Forelimb muscle (tissue), 1 donor: ENCODE measurements at regions not wholly inside any gene's neighbourhood (a gene's known extent, or its start where the extent isn't known, plus 50 kb on each side); places are given as distances from the start of the nearest gene placed in this dataset.

Experiments
- DNase-seq: peaks from one replicate; pipeline ENCODE4 v3.0.0-alpha.2; 2013; ENCODE audit warnings: low read depth

- DNase-seq = no peak
Observed at GRCh38 chr4:128601991-128602695, 207.4 kb upstream of the JADE1 start.

- DNase-seq = no peak
Observed at GRCh38 chr4:128600996-128601871, 208.3 kb upstream of the JADE1 start.

GRCh38 chr4:128600410-128600809, 209.1 kb upstream of the JADE1 start:
- no peak for DNase-seq

- DNase-seq = no peak
Observed at GRCh38 chr4:128597500-128597899, 212.0 kb upstream of the JADE1 start.

- DNase-seq = no peak
Observed at GRCh38 chr4:128596853-128597252, 212.6 kb upstream of the JADE1 start.

GRCh38 chr4:128596115-128596514, 213.4 kb upstream of the JADE1 start:
- DNase-seq = no peak

- no peak for DNase-seq
Observed at GRCh38 chr4:128591482-128591881, 218.0 kb upstream of the JADE1 start.

GRCh38 chr4:128590773-128591172, 218.7 kb upstream of the JADE1 start:
- DNase-seq = no peak

GRCh38 chr4:128590034-128590740, 219.3 kb upstream of the JADE1 start:
- no peak for DNase-seq

GRCh38 chr4:128589384-128589965, 220.0 kb upstream of the JADE1 start:
- no peak for DNase-seq

GRCh38 chr4:128587382-128587781, 222.1 kb upstream of the JADE1 start:
- no peak for DNase-seq

GRCh38 chr4:128583753-128584712, 225.5 kb upstream of the JADE1 start:
- no peak for DNase-seq

GRCh38 chr4:128582427-128582870, 227.1 kb upstream of the JADE1 start:
- DNase-seq = no peak

GRCh38 chr4:128579154-128579853, 230.2 kb upstream of the JADE1 start:
- DNase-seq = no peak

GRCh38 chr4:128574706-128575105, 234.8 kb upstream of the JADE1 start:
- DNase-seq = no peak

GRCh38 chr4:128573781-128574508, 235.6 kb upstream of the JADE1 start:
- DNase-seq = no peak

GRCh38 chr4:128572778-128573241, 236.7 kb upstream of the JADE1 start:
- DNase-seq = no peak

GRCh38 chr4:128571747-128572146, 237.8 kb upstream of the JADE1 start:
- no peak for DNase-seq

- DNase-seq = no peak
Observed at GRCh38 chr4:128570387-128570975, 239.0 kb upstream of the JADE1 start.
